H9 (cell line): ENCODE measurements at regions not wholly inside any gene's neighbourhood (a gene's known extent, or its start where the extent isn't known, plus 50 kb on each side); places are given as distances from the start of the nearest gene placed in this dataset.

Source experiments
- DNase-seq: peaks from one replicate; pipeline ENCODE4 v3.0.0-alpha.2; 2017
- H2AFZ ChIP-seq: one replicate; pipeline ENCODE4 v1.6.1; 2013; ENCODE audit warnings: mild to moderate bottlenecking, low read length, control low read depth, moderate library complexity
- H2AK5ac ChIP-seq: 2 replicates; pipeline ENCODE4 v1.6.1; 2013; ENCODE audit warnings: low read length, control low read depth, mixed read lengths; ENCODE audit not compliant: insufficient read length
- H2BK120ac ChIP-seq: one replicate; pipeline ENCODE4 v1.6.1; 2013; ENCODE audit warnings: low read depth, mild to moderate bottlenecking, low read length, control low read depth, inconsistent platforms; ENCODE audit not compliant: poor library complexity, severe bottlenecking
- H2BK12ac ChIP-seq: 2 replicates; pipeline ENCODE4 v1.6.1; 2013; ENCODE audit warnings: low read length, control low read depth, mixed read lengths, low read depth; ENCODE audit not compliant: insufficient read length
- H2BK15ac ChIP-seq: 2 replicates; pipeline ENCODE4 v1.6.1; 2013; ENCODE audit warnings: low read depth, low read length, control low read depth
- H2BK20ac ChIP-seq: one replicate; pipeline ENCODE4 v1.6.1; 2013; ENCODE audit warnings: low read depth, mild to moderate bottlenecking, low read length, control low read depth, inconsistent platforms; ENCODE audit not compliant: poor library complexity, severe bottlenecking
- H2BK5ac ChIP-seq: 2 replicates; pipeline ENCODE4 v1.6.1; 2013; ENCODE audit warnings: low read length, control low read depth, mixed read lengths; ENCODE audit not compliant: insufficient read length
- H3K14ac ChIP-seq: 2 replicates; pipeline ENCODE4 v1.6.1; 2013; ENCODE audit warnings: low read length, control low read depth; ENCODE audit not compliant: insufficient read depth
- H3K18ac ChIP-seq: 2 replicates; pipeline ENCODE4 v1.6.1; 2013; ENCODE audit warnings: low read depth, mild to moderate bottlenecking, mixed read lengths, low read length, control low read depth; ENCODE audit not compliant: insufficient read length
- H3K23ac ChIP-seq: 2 replicates; pipeline ENCODE4 v1.6.1; 2013; ENCODE audit warnings: low read length, control low read depth, mixed read lengths, low read depth; ENCODE audit not compliant: insufficient read length
- H3K23me2 ChIP-seq: 2 replicates; pipeline ENCODE4 v1.6.1; 2013; ENCODE audit warnings: low read depth, mild to moderate bottlenecking, mixed read lengths, low read length, control low read depth; ENCODE audit not compliant: insufficient read length, poor library complexity, severe bottlenecking
- H3K27ac ChIP-seq: 2 replicates; pipeline ENCODE4 v1.5.1; 2013; ENCODE audit warnings: low read length, control low read depth, mixed read lengths, low read depth; ENCODE audit not compliant: insufficient read length
- H3K27me3 ChIP-seq: 2 replicates; pipeline ENCODE4 v1.6.1; 2013; ENCODE audit warnings: low read length, control low read depth, inconsistent platforms; ENCODE audit not compliant: insufficient read depth
- H3K4ac ChIP-seq: 2 replicates; pipeline ENCODE4 v1.6.1; 2013; ENCODE audit warnings: low read depth, mild to moderate bottlenecking, control low read depth, inconsistent platforms, low read length, moderate library complexity
- H3K4me1 ChIP-seq: 2 replicates; pipeline ENCODE4 v1.6.1; 2013; ENCODE audit warnings: low read length, control low read depth, inconsistent platforms; ENCODE audit not compliant: insufficient read depth
- H3K4me2 ChIP-seq: 2 replicates; pipeline ENCODE4 v1.6.1; 2013; ENCODE audit warnings: low read length, control low read depth, mixed read lengths; ENCODE audit not compliant: insufficient read length, insufficient read depth
- H3K56ac ChIP-seq: 2 replicates; pipeline ENCODE4 v1.6.1; 2013; ENCODE audit warnings: low read depth, mild to moderate bottlenecking, mixed read lengths, low read length, control low read depth; ENCODE audit not compliant: insufficient read length
- H3K79me1 ChIP-seq: 2 replicates; pipeline ENCODE4 v1.6.1; 2013; ENCODE audit warnings: low read depth, mild to moderate bottlenecking, moderate library complexity, low read length, control low read depth, inconsistent platforms; ENCODE audit not compliant: insufficient read depth, poor library complexity, severe bottlenecking
- H3K79me2 ChIP-seq: 2 replicates; pipeline ENCODE4 v1.6.1; 2013; ENCODE audit warnings: low read length, control low read depth, inconsistent platforms; ENCODE audit not compliant: insufficient read depth
- H3K9ac ChIP-seq: 2 replicates; pipeline ENCODE4 v1.6.1; 2013; ENCODE audit warnings: low read length, control low read depth, mixed read lengths; ENCODE audit not compliant: insufficient read length; ENCODE audit errors: extremely low read depth
- H3K9me3 ChIP-seq: one replicate; pipeline ENCODE4 v1.6.1; 2013; ENCODE audit warnings: low read depth, low read length, inconsistent platforms; ENCODE audit not compliant: control insufficient read depth
- H3T11ph ChIP-seq: one replicate; pipeline ENCODE4 v1.6.1; 2013; ENCODE audit warnings: mild to moderate bottlenecking, low read length, control low read depth, inconsistent platforms
- H4K20me1 ChIP-seq: one replicate; pipeline ENCODE4 v1.6.1; 2013; ENCODE audit not compliant: control insufficient read depth, insufficient read length, insufficient read depth
- H4K5ac ChIP-seq: 2 replicates; pipeline ENCODE4 v1.6.1; 2013; ENCODE audit warnings: low read depth, mild to moderate bottlenecking, mixed read lengths, low read length, control low read depth; ENCODE audit not compliant: insufficient read length
- H4K8ac ChIP-seq: replicated peaks from 2 replicates; pipeline ENCODE4 v1.6.1; 2013; ENCODE audit warnings: low read length, control low read depth, mixed read lengths, low read depth; ENCODE audit not compliant: insufficient read length
- H4K91ac ChIP-seq: 2 replicates; pipeline ENCODE4 v1.6.1; 2013; ENCODE audit warnings: low read depth, mild to moderate bottlenecking, moderate library complexity, mixed read lengths, low read length, control low read depth; ENCODE audit not compliant: insufficient read length
- H3K27ac Mint-ChIP-seq, 3 experiments: 2 replicates in 2 of 3; 3 replicates in 1 of 3; pipeline ENCODE4 v1.8.0; 2020 to 2021; ENCODE audit warnings: mixed read lengths in 3 of 3, mild to moderate bottlenecking in 1 of 3, moderate library complexity in 1 of 3
- H3K27me3 Mint-ChIP-seq: 2 replicates; pipeline ENCODE4 v1.8.0; 2021; ENCODE audit warnings: low read depth, mild to moderate bottlenecking, moderate library complexity, mixed read lengths
- H3K36me3 Mint-ChIP-seq, 3 experiments: 2 replicates in 2 of 3; 3 replicates in 1 of 3; pipeline ENCODE4 v1.8.0; 2020 to 2021; ENCODE audit warnings: low read depth in 3 of 3, mixed read lengths in 3 of 3; ENCODE audit not compliant: insufficient read depth in 1 of 3
- H3K4me1 Mint-ChIP-seq, 2 experiments: 2 replicates each; pipeline ENCODE4 v1.8.0; 2020; ENCODE audit warnings: mixed read lengths in 2 of 2
- H3K4me3 Mint-ChIP-seq, 2 experiments: 2 replicates in 1 of 2; 3 replicates in 1 of 2; pipeline ENCODE4 v1.8.0; 2020 to 2021; ENCODE audit warnings: mild to moderate bottlenecking in 2 of 2, mixed read lengths in 2 of 2, moderate library complexity in 1 of 2
- H3K9me3 Mint-ChIP-seq, 2 experiments: 2 replicates in 1 of 2; 3 replicates in 1 of 2; pipeline ENCODE4 v1.8.0; 2020; ENCODE audit warnings: mild to moderate bottlenecking in 2 of 2, mixed read lengths in 2 of 2, moderate library complexity in 1 of 2
- WGBS: extraction: QIAGEN DNeasy Blood & Tissue Kit; methylation state at CpG from one replicate; pipeline ENCODE4 v1.1.7; 2013; ENCODE audit warnings: missing lambda C conversion rate, low lambda C conversion rate, mixed read lengths; ENCODE audit not compliant: insufficient read length; ENCODE audit errors: extremely low coverage; 5-methylcytosine and 5-hydroxymethylcytosine counted together
- TF ChIP-seq, protein P1 (sequence below): fragments of 200-600 bp; sonication (generic); conservative IDR thresholded peaks from 3 replicates; pipeline ENCODE4 v1.8.0; 2021; ENCODE audit warnings: antibody characterized with exemption, mild to moderate bottlenecking

DNA sequence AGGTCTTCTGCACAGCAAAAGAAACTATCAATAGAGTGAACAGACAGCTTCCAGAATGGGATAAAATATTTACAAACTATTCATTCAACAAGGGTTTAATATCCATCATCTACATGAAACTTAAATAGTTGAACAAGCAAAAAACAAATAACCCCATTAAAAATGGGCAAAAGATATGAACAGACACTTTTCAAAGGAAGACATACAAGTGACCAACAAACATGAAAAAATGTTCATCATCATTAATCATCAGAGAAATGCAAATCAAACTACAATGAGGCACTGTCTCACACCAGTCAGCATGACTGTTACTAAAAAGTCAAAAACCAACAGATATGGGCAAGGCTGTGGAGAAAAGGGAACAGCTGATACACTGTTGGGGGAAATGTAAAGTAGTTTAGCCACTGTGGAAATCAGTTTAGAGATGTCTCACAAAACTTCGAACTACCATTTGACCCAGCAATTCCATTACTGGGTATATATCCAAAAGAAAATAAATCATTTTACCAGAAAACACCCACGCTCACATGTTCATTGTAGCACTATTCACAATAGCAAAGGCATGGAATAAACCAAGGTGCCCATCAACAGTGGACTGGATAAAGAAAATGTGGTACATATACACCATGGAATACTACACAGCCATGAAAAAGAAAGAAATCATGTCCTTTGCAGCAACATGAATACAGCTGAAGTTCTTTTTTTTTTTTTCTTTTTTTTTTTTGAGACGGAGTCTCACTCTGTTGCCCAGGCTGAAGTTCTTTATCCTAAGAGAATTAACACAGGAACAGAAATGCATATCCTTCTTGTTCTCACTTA is 172.6 kb downstream of the KLF6 start:
- Histone ChIP-seq H3K56ac (no peak overlapping the region), H3K9ac (no peak overlapping the region)

More for the DNA sequence above, 172.6 kb downstream of the KLF6 start:
- Histone ChIP-seq H3K79me1 (no peaks in the 10 kb centered on the region), H2AK5ac (no peak overlapping the region), H3K9me3 (peaks cover 23% of the 10 kb centered on the region), H3K14ac (no peak overlapping the region), H3K4me2 (no peak overlapping the region), H3K23me2 (no peaks in the 10 kb centered on the region), H2BK20ac (no peak overlapping the region), H2BK5ac (no peak overlapping the region), H3K23ac (no peak overlapping the region), H4K5ac (no peak overlapping the region), H4K8ac (no peak overlapping the region), H3K4ac (no peak overlapping the region), H3K79me2 (no peaks in the 10 kb centered on the region), H2AFZ (no peak overlapping the region), H2BK15ac (no peak overlapping the region), H3K18ac (no peak overlapping the region), H2BK12ac (no peak overlapping the region), H4K20me1 (no peaks in the 10 kb centered on the region), H4K91ac (no peak overlapping the region), H3K27me3 (no peaks in the 10 kb centered on the region), H2BK120ac (no peak overlapping the region), H3T11ph (no peak overlapping the region), H3K4me1 (no peaks in the 10 kb centered on the region), H3K27ac (no peak overlapping the region)
- Mint-ChIP-seq H3K9me3 (peaks cover 40 to 55% of the 10 kb centered on the region in 2 experiments), H3K27ac (no peak overlapping the region), H3K27me3 (peaks cover 3% of the 10 kb centered on the region; the same call in 1 of the 2 replicates), H3K4me3 (no peak overlapping the region), H3K4me1 (no peaks in the 10 kb centered on the region), H3K36me3 (peaks cover 7 to 38% (median 21%) of the 10 kb centered on the region in 3 experiments)
- no CpG with 5 or more reads among the region's 3 CpGs for WGBS
- no peak for DNase-seq
- TF ChIP-seq, protein P1, sequence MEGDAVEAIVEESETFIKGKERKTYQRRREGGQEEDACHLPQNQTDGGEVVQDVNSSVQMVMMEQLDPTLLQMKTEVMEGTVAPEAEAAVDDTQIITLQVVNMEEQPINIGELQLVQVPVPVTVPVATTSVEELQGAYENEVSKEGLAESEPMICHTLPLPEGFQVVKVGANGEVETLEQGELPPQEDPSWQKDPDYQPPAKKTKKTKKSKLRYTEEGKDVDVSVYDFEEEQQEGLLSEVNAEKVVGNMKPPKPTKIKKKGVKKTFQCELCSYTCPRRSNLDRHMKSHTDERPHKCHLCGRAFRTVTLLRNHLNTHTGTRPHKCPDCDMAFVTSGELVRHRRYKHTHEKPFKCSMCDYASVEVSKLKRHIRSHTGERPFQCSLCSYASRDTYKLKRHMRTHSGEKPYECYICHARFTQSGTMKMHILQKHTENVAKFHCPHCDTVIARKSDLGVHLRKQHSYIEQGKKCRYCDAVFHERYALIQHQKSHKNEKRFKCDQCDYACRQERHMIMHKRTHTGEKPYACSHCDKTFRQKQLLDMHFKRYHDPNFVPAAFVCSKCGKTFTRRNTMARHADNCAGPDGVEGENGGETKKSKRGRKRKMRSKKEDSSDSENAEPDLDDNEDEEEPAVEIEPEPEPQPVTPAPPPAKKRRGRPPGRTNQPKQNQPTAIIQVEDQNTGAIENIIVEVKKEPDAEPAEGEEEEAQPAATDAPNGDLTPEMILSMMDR, result no peak
